ENCODE measurements at regions not wholly inside any gene's neighbourhood (a gene's known extent, or its start where the extent isn't known, plus 50 kb on each side); places are given as distances from the start of the nearest gene placed in this dataset.

DNA sequence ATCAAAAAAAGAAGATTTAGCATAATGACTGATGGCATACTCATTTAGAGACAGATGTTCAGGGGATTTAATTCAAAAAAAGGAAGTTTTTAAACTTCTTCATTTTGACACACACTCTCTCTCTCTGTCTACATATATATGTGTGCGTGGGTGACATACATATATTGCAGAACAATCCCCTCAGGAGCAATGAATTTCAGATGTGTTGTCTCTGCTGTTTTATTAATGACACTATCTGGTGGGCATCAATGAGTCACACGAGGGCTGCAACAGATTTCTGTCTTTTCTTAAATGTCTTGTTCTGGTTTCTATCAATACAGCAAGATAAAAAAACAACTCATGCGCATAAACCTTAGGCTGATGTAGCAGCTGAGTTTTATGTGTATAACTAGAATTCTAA lies 123.5 kb upstream of the SLCO6A1 start:
- TF ChIP-seq, protein P1, sequence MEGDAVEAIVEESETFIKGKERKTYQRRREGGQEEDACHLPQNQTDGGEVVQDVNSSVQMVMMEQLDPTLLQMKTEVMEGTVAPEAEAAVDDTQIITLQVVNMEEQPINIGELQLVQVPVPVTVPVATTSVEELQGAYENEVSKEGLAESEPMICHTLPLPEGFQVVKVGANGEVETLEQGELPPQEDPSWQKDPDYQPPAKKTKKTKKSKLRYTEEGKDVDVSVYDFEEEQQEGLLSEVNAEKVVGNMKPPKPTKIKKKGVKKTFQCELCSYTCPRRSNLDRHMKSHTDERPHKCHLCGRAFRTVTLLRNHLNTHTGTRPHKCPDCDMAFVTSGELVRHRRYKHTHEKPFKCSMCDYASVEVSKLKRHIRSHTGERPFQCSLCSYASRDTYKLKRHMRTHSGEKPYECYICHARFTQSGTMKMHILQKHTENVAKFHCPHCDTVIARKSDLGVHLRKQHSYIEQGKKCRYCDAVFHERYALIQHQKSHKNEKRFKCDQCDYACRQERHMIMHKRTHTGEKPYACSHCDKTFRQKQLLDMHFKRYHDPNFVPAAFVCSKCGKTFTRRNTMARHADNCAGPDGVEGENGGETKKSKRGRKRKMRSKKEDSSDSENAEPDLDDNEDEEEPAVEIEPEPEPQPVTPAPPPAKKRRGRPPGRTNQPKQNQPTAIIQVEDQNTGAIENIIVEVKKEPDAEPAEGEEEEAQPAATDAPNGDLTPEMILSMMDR (conservative IDR thresholded peaks at IDR 0.05; ENCODE audit: low read depth, low read length) = no peak
- no peak for TF ChIP-seq RFX5 (IDR thresholded peaks at IDR 0.05; ENCODE audit: low read depth, low read length)
- no peak for TF ChIP-seq CEBPB (IDR thresholded peaks at IDR 0.05; ENCODE audit: low read depth, low read length)
- no peak for TF ChIP-seq FOS (IDR thresholded peaks at IDR 0.05; ENCODE audit: low read depth, low read length)
- TF ChIP-seq MAZ (IDR thresholded peaks at IDR 0.05; ENCODE audit: borderline replicate concordance, low read depth, low read length) = no peak
- no peak for TF ChIP-seq POLR2A (IDR thresholded peaks at IDR 0.05; ENCODE audit: low read depth, low read length)
- no peak for DNase-seq
- POLR2A ChIA-PET (ENCODE audit: unreplicated experiment) = no interaction called here

More for the DNA sequence above, 123.5 kb upstream of the SLCO6A1 start:
- Histone ChIP-seq H4K5ac (ENCODE audit: low read depth, low read length) (no peak overlapping the region), H4K8ac (ENCODE audit: low read depth in 2 of 2, low read length in 2 of 2) (no peak overlapping the region), H4K20me1 (ENCODE audit: insufficient read depth, low read length) (no peaks in the 10 kb centered on the region), H2AFZ (replicated peaks; ENCODE audit: low read length, poor library complexity) (no peak overlapping the region), H2BK15ac (ENCODE audit: low read depth, low read length) (no peak overlapping the region), H3K23ac (ENCODE audit: low read depth, low read length) (no peak overlapping the region), H3K56ac (ENCODE audit: extremely low read depth, insufficient read depth, low read length) (no peak overlapping the region), H2BK5ac (ENCODE audit: low read depth, low read length, poor library complexity, severe bottlenecking) (no peak overlapping the region), H3K36me3 (ENCODE audit: control insufficient read depth, insufficient read depth, low read length) (no peaks in the 10 kb centered on the region), H3K4ac (ENCODE audit: low read depth, low read length) (no peak overlapping the region), H2BK120ac (ENCODE audit: low read depth, low read length) (no peak overlapping the region), H3K79me1 (ENCODE audit: low read depth in 1 of 2, low read length in 2 of 2) (no peaks in the 10 kb centered on the region), H4K91ac (ENCODE audit: insufficient read depth, low read depth, low read length) (no peak overlapping the region), H3K9me3 (ENCODE audit: control insufficient read depth, insufficient read depth, low read length) (no peaks in the 10 kb centered on the region), H3K14ac (replicated peaks; ENCODE audit: low read depth, low read length) (no peak overlapping the region), H2AK9ac (replicated peaks; ENCODE audit: low read depth, low read length, poor library complexity) (no peak overlapping the region), H3K9me1 (ENCODE audit: insufficient read depth, low read length) (no peaks in the 10 kb centered on the region), H3K4me3 (ENCODE audit: insufficient read depth, low read depth, low read length) (no peak overlapping the region), H3K27ac (ENCODE audit: insufficient read depth, low read length) (no peak overlapping the region), H3K4me2 (ENCODE audit: low read depth, low read length) (no peak overlapping the region), H2BK20ac (ENCODE audit: low read depth, low read length) (no peak overlapping the region), H3K27me3 (ENCODE audit: control insufficient read depth, insufficient read depth, low read length) (no peaks in the 10 kb centered on the region), H3K18ac (ENCODE audit: low read depth, low read length) (no peak overlapping the region), H3K4me1 (ENCODE audit: control insufficient read depth, insufficient read depth, low read length) (no peaks in the 10 kb centered on the region), H3K9ac (ENCODE audit: low read depth, low read length) (no peak overlapping the region), H2AK5ac (ENCODE audit: low read depth, low read length) (no peak overlapping the region)
- CTCF ChIA-PET = interaction anchor here (0.7 kb wide), 1 partner anchor 381 kb away, joined by 3 read pairs; no protein-coding TSS in a partner anchor
- ATAC-seq (ENCODE audit: low read depth) = no peak
- dilution Hi-C loops (cut with HindIII; ENCODE audit: low sequenced_read_pairs, unreplicated experiment) (no loop called here), intact Hi-C loops (cut with micrococcal nuclease) (no loop called here), in situ Hi-C loops (cut with MboI; ENCODE audit: low sequenced_read_pairs) (no loop called here)
- BruUV-seq (replicated peaks) = no TSS peak
- WGBS, 2 experiments (ENCODE audit: extremely low coverage in 2 of 2, insufficient read length in 1 of 2) = no CpG with 5 or more reads among the region's 3 CpGs

Data from IMR-90 (cell line).